ENCODE measurements at regions not wholly inside any gene's neighbourhood (a gene's known extent, or its start where the extent isn't known, plus 50 kb on each side); places are given as distances from the start of the nearest gene placed in this dataset.

DNA sequence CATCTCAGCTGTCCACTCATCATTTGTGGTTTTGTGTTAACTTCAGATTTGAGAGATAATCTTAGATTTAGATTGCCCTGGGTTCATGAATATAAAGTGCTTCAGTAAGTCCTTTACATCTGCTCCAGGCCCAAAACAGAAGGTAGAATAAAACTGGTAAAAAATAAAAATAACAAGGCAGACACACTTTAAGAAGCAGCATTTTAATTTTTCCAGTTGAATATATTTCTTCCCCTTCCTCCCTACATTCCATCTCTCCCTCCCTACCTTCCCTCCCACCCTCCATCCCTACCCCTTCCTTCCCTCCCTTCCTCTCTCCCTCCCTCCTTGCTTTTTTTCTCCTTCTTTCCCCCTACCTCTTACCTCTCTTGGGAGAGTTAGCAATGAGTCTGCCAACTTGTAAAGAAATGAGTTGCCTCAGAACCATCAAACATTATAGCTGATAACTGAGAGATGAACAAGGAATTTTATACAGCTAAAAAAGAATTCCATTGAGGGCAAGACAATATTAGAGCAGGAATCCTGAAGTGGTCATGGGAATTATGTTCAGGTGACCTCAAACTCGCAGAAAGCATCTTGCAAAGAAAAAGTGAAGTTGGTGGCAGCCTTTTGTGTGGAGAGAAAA, 145.0 kb upstream of the SOX4 start:
- H3K27ac ChIP-seq, result no peak overlapping the region
- no peak for TF ChIP-seq ZFX (IDR thresholded peaks at IDR 0.05)
- TF ChIP-seq, protein P1, sequence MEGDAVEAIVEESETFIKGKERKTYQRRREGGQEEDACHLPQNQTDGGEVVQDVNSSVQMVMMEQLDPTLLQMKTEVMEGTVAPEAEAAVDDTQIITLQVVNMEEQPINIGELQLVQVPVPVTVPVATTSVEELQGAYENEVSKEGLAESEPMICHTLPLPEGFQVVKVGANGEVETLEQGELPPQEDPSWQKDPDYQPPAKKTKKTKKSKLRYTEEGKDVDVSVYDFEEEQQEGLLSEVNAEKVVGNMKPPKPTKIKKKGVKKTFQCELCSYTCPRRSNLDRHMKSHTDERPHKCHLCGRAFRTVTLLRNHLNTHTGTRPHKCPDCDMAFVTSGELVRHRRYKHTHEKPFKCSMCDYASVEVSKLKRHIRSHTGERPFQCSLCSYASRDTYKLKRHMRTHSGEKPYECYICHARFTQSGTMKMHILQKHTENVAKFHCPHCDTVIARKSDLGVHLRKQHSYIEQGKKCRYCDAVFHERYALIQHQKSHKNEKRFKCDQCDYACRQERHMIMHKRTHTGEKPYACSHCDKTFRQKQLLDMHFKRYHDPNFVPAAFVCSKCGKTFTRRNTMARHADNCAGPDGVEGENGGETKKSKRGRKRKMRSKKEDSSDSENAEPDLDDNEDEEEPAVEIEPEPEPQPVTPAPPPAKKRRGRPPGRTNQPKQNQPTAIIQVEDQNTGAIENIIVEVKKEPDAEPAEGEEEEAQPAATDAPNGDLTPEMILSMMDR (conservative IDR thresholded peaks at IDR 0.05), result no peak

DNA sequence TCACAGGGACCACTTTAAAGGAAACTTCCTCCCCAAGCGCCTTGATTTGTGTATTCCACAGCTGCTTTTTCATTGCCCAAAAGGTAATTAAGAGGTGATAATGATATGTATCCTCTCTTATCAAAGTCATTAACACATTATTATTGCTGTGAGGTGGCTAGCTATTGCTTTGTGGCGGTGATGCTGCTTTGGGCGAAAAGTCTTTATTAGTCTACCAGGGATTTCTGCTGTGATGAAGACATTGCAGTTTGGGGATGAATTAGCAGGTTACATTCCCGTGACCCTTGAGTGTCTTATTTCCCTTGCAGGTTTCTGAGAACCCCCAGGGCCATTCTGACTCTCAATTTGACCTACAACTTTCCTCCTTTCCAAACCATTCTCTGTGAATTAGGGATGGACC, 143.4 kb upstream of the SOX4 start:
- H3K27ac ChIP-seq, result no peak overlapping the region
- TF ChIP-seq, protein P1 (conservative IDR thresholded peaks at IDR 0.05), result no peak
- TF ChIP-seq ZFX (IDR thresholded peaks at IDR 0.05), result no peak

DNA sequence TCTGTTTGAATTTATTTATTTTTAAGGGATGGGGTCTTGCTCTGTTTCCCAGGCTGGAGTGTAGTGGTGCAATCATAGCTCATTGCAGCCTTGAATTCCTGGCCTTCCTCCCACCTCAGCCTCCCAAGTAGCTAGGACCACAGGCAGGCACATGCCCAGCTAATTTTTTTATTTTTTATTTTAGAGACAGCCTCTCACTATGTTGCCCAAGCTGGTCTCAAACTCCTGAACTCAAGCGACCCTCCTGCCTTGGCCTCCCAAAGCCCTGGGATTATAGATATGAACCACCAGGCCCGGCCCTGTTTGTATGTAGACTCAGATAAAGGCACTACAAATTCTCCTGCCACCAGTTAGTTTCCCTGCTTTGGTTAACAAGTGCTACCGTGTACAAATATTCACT, 142.9 kb upstream of the SOX4 start:
- no peak overlapping the region for H3K27ac ChIP-seq
- TF ChIP-seq ZFX (IDR thresholded peaks at IDR 0.05), result no peak
- TF ChIP-seq, protein P1 (conservative IDR thresholded peaks at IDR 0.05), result no peak

DNA sequence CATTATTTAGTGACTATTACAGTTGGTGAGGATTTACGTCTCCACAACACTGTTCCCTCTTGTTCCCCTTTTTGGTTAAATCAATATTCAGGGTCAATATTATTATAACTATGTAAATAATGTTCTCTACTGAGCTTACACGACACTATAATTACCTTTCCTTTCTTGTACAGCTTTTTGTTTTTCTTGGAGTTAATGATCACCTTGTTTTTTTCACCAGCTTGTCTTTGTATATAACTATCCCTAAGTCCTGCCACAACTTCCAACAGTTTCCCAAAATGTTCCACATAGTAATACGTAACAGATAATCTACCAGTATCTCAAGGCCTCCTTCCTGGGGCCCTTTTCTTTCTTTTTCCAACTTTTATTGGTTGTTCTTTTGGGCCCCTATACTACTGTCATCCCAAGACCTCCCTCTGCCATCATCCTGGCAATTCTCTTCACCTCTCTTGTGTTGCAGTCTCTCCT, 142.0 kb upstream of the SOX4 start:
- TF ChIP-seq, protein P1 (conservative IDR thresholded peaks at IDR 0.05), result no peak
- no peak for TF ChIP-seq ZFX (IDR thresholded peaks at IDR 0.05)
- no peak overlapping the region for H3K27ac ChIP-seq

DNA sequence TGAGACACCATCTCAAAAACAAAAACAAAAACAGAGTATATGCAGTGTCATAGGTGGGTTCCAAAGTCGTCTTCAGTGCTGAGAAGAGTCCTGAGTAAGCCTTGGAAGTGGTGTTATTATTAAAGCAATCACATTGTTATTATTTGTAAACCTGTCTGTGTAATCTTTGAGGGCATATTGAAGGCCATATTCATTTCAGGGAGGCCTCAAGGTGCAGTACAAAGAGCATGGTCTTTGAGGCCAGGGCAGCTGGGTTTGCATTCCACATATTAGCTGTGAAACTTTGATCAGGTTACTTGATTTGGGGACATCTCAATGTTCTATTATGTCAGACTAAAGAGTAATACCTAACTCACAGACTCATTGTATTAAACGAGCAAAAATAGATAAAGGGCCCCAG, 139.3 kb upstream of the SOX4 start:
- no peak overlapping the region for H3K27ac ChIP-seq
- TF ChIP-seq ZFX (IDR thresholded peaks at IDR 0.05), result no peak
- TF ChIP-seq, protein P1 (conservative IDR thresholded peaks at IDR 0.05), result no peak

DNA sequence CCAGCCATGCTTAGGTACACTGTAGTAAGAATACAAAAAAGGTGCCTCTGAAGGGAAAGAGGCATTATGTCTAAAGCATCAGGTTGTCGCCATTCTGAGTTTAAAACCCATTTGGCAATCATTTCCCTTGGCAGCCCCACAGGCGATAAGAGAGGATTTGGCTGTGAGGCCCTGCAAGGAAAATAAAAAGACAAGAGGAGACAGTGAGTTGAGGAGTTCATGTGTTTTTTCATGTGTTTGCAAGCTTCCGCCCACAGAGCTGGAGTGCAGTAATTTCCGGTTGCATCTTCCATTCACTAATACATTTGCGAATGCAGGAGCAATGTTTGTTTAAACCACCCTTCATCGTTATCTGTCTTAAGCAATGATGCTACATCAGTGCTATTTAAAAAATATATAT, 138.5 kb upstream of the SOX4 start:
- no peak overlapping the region for H3K27ac ChIP-seq

DNA sequence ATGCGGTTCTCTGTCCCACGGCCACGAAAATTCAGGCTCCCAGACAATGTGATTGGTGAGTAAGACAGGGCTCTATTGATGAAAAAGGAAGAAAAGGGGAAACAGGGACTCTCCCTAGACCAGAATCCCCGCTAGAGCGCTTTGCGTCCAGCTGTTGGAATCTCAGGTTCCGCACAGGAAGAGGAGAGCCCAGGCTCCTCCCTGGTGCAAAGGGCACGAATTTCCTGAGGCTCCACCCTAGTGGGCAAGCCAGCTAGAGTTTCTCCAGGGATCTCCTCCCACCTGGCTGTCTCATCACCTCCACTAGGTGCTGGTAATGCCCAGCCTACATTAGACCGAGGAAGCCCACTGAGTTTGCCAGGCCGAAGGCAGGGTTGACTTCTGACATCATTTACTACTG, 135.9 kb upstream of the SOX4 start:
- H3K27ac ChIP-seq, result no peak overlapping the region

More for the DNA sequence above, 138.5 kb upstream of the SOX4 start:
- TF ChIP-seq, protein P1 (conservative IDR thresholded peaks at IDR 0.05), result no peak
- TF ChIP-seq ZFX (IDR thresholded peaks at IDR 0.05), result no peak

More for the DNA sequence above, 135.9 kb upstream of the SOX4 start:
- TF ChIP-seq, protein P1 (conservative IDR thresholded peaks at IDR 0.05), result no peak
- no peak for TF ChIP-seq ZFX (IDR thresholded peaks at IDR 0.05)
